ENCODE measurements at regions not wholly inside any gene's neighbourhood (a gene's known extent, or its start where the extent isn't known, plus 50 kb on each side); places are given as distances from the start of the nearest gene placed in this dataset.
"Not testable (repeated sequence)": the region's sequence is repeated elsewhere in the genome, so short reads cannot be mapped to it uniquely, and the experiment has no call there.

GRCh38 chr4:74545448-74545847 lies 100.5 kb downstream of the AREG start:
- DNase-seq = no peak

DNA sequence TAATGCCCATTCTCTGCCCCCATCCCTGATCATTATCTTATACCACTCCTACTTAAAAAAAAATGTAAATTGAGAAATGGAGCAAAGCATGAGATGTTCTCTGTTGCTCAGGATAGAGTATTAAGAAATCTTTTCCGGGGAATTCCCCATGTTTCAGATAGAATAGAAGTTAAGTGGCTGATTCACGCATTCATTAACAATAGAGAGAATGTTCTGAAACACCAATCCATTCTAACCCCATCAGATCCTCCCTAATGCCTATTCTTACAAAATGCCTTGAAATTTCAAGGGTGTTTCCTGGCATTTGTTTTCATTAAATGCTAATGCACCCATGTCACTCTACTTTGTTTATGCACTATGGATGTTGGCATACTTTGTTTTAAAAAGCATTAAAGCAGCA lies 101.1 kb downstream of the AREG start:
- DNase-seq = no peak

DNA sequence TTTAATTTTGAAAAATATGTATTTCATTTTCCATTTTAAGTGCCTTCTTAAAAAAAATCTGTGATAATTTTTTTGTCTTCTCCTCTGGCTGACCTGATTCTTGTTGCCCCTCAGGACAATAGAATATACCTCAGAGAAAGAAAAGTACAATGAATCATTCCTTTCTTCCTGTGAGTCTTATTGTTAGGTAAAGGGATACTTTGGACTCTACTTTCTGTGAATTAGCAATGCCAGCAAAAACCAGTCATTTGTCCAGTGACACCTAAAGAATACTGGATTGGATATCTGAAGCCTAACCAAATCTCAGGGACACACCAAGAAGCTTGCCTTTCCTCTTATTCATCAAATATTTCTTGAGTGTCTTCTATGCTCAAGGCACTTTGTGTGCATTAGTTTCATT lies 102.1 kb downstream of the AREG start:
- no peak for DNase-seq

DNA sequence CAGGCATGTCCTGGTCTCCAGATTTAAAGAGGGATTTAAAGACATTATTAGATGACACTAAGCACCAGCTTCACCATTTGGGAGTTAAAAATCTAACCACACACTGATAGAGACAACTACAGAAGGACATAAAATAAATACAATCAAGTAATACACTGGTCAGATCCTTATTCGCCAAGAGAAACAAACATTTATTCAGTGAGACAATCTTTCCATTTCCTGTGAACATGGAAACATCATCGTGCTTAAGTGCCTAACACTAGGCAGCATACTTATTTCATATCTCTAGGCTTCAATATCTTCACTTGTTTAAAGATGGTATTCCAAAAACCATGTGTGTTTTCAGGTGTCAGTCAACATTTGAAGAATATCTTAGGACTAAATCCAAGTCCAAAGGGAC lies 103.6 kb downstream of the AREG start:
- no peak for DNase-seq

- no peak for DNase-seq
Measured at GRCh38 chr4:74549936-74550335, 105.0 kb downstream of the AREG start.

GRCh38 chr4:74555231-74555630 lies 110.3 kb downstream of the AREG start:
- no peak for DNase-seq

DNA sequence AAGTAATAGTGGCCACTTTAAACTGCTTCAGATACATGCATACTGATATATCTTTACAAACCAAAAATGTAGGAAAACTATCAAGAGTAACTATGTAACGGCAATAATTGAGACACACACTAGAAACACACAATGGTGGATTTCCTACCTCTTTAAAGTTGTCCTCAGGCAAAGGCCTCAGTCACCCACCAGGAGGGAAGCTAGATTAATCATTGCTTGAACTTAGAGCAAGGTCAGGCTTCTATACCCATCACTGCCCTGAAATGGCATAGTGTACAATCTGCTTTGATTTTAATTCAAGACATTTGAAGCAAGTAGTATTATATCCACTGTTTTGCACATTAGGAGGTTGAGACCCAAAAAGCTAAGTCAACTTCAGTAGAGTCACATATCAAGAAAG lies 110.9 kb downstream of the AREG start:
- DNase-seq = no peak

DNA sequence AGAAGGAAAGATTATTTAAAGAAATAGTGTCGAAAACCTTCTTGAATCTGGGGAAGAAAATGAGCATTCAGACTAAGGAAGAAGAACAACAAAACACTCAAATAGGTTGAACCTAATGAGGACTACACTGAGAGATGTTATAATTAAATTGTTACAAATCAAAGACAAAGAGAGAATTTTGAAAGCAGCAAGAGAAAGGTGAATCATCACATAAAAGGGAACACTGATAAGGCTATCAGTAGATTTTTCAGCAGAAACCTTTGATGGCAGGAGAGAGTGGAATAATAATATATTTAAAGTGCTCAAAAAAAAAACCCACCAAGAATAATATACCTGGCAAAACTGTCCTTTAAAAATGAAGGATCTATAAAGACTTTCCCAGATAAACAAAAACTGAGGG lies 114.9 kb downstream of the AREG start:
- no peak for DNase-seq

GRCh38 chr4:74567981-74568380 lies 123.0 kb downstream of the AREG start:
- no peak for DNase-seq

DNA sequence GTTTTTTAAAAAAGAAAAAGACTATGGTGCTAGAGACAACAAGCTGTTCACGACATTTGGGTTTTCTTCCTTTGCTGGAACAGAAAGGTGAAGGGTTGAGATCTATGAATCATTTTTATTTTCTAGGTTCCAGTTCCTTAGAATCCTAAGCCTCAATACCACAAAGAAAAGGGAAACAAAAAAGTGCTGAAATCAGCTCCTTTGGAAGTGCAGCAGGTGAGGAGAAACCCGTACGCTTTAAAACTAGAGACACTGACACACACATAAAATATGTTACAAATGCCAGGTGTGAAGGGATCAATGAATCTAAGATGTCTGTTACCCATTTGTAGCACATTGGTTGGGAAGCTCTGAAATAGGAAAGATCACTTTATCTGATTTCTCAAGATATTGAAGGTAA lies 125.2 kb downstream of the AREG start:
- DNase-seq = no peak

- no peak for DNase-seq
Measured at GRCh38 chr4:74578329-74578728, 133.4 kb downstream of the AREG start.

- DNase-seq = not testable (repeated sequence)
Measured at GRCh38 chr4:74578865-74579264, 133.9 kb downstream of the AREG start.

GRCh38 chr4:74583089-74583700 lies 138.3 kb downstream of the AREG start:
- no peak for DNase-seq

DNA sequence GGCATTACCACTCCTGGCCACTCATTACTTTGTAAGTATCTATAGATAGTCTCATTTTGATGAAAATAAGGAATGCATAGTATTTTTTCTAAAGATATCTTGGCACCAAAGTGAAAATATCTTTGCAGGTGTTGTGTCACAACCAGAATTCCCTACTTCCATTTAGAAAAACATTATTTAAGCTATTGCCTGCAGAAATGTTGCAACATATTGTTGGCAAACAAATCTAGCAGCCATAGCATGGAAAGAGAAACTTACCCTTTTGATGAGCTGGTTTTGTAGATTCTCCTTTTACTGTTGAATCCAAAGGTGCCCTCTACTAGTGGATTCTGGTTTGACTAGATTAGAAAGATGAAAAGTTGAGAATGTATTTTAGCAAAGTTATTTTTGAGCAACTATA lies 138.8 kb downstream of the AREG start:
- no peak for DNase-seq

- no peak for DNase-seq
Measured at GRCh38 chr4:74588350-74588749, 143.4 kb downstream of the AREG start.

DNA sequence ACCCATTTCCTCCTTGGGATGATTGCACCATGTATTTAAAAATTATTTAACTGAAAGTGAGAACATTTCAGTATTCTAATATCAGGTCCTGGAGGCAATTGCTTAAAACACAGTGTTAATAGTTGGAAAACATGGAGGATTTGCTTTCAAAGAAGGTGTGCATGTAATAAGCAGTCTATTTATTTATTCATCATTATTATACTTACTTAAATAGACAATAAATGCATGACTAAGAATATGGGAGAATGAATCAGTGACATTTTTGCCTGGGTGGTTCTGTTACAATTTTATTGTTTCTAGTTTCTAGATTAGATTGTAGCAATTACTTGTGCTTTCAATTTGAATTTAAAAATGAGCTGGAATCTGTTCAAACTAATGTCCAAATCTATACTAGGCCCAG lies 145.5 kb downstream of the AREG start:
- no peak for DNase-seq

GRCh38 chr4:74598611-74599325 lies 153.8 kb downstream of the AREG start:
- DNase-seq = no peak

GRCh38 chr4:74603186-74603585 lies 158.2 kb downstream of the AREG start:
- no peak for DNase-seq

DNA sequence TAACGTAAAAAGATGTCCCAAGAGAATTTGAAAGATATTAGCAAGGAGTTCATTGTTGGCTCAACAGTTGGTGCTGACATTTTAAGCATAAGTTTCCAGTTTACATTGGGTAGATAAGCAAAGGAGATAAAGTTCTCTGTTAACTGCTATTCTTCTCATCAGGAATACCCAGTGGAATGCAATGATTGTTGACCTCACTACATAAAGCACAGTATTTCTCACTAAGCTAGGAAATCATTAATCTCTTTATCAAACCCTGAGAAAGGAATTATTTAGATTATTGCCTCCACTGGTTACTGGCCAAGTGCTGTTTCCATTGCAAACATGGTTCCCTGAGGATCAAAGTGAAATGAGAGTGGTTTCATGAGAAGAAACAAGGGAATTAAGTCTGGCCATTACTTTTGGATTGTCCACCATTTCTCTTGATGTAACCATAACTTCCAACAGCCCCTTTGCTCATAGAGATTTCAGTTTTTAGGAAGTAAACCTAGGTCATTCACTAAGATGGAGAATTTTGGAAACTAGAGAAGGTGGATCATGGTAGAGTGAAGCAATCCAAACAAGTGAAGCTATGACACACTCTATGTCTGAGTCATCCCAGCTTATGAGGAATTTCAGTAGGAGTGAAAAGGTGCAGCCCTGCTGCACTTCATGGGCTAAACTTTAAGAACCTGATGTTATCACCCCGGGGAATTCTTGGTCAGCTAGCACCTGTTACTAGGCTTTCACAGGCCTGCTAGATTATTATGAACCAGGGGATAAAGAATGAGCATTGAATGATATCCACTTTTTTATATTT lies 163.4 kb downstream of the AREG start:
- DNase-seq = no peak

- no peak for DNase-seq
Measured at GRCh38 chr4:74610491-74610890, 165.6 kb downstream of the AREG start.

GRCh38 chr4:74612837-74613236 lies 167.9 kb downstream of the AREG start:
- DNase-seq = no peak

GRCh38 chr4:74613266-74613665 lies 168.3 kb downstream of the AREG start:
- no peak for DNase-seq

GRCh38 chr4:74615411-74615810 lies 170.5 kb downstream of the AREG start:
- DNase-seq = no peak

DNA sequence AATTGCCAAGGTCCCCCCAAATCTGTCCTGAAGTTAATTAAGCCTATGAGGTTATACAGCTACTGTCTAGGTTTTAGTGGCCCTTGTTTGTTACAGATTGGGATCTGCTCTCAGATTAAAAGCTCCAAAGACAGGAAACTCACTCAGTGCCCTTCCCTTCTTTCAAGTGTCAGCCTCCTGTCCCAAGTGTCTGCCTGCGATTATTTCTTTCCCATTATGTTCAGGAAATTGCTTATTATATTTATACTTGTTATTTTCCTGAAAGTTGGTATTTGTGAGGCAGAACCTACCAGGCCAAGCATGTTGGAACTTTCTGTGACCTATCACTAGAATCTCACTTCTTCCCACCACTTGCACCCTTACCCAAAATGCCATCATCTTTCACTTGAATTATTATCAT lies 173.2 kb downstream of the AREG start:
- DNase-seq = no peak
